IPS DF 19.7 (cell line): ENCODE measurements at regions not wholly inside any gene's neighbourhood (a gene's known extent, or its start where the extent isn't known, plus 50 kb on each side); places are given as distances from the start of the nearest gene placed in this dataset.
"Not testable (repeated sequence)": the region's sequence is repeated elsewhere in the genome, so short reads cannot be mapped to it uniquely, and the experiment has no call there.

ENCODE experiments used
- DNase-seq: peaks from one replicate; pipeline ENCODE4 v3.0.0-alpha.2; 2013; ENCODE audit warnings: low read depth, low spot score

DNA sequence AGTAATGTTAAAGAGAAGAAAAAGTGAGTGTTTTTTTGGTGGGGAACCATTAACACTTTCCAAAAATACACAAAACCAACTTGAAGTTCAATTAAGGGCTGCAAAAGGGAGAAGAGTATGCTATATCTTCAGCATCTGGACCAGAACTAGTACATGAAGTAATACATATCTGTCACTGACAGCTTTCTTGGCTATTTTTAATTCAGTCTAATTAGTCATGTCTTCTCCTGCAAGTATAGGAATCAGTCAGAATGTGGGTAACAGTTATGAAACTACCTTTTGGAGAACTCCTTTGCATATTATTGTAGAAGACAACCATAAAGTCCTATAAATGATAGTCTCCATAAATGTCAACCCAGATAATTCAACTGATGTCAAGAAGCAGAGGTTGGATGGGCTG is 901.2 kb downstream of the TTLL7 start:
- no peak for DNase-seq

DNA sequence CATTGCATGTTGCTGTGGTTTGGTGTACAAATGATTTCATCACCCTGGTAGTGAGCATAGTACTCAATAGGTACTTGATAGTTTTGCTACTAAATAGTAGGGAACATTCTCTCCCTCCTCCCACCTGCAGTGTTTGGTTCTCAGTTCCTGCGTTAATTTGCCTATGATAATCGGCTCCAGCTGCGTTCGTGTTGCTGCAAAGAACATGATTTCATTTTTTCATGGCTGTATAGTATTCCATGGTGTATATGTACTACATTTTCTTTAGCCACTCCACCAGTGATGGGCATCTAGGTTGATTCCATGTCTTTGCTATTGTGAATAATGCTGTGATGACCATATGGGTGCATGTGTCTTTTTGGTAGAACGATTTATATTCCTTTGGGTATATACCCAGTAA is 903.4 kb downstream of the TTLL7 start:
- DNase-seq: no peak

DNA sequence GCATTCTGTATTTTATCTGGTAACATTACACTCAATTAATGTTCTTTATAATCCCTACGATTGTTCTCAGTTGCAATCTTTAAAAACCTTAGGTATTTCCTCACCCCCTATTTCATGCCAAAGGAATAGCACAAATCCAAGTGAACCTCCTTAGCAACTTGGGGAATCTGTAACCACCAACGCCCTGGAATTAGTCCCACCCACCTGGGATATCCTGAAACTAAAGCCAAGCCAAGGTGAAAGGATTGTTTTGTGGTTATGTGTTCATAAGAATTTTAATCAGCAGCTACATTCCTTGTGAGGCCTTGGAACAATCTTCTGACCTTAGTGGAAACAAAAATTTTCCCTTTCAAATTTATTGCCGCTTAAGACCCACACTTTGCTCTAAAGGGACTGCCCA is 908.7 kb downstream of the TTLL7 start:
- no peak for DNase-seq

DNA sequence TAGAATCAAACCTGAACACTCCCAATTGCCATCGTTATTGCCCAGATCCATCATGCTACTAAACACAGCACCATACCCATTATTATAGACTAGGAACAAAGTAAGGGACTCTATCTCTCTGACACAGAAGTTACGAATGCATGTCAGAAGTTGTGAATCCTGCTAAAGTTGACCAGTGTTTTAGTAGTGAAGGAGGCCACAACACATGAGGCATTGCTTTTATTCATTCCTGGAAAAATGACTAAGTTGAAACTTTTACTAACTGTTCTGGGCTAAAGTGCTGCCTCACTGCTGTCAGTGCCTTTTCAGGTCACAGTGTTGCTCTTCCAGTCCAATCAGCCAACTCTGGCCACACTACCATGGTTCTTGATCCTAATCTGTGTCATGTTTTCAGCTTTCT is 911.1 kb downstream of the TTLL7 start:
- no peak for DNase-seq

DNA sequence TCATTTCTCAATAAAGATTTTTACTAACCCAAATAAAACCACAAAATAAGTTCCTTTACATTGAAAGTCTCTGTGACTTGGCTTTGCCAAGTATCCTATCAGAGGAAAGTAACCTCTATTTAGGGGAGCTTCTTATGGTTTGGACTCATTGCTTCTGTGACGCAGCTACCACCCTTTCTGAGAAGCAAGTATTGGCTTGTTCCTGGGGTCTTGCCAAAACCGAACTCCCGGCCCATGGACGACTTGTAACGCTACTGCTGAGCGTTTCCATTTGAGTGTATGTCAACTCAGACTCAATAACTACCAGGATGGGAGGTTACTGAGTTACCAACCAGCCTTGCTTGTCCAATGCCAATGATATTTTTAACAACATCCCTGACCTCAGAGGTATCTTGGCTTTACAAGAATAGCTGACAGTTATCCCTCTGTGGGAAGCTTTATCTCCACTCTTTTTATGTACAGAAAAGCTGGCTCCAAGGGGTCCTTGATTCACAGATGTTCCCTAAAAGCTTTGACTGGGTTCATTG is 911.9 kb downstream of the TTLL7 start:
- DNase-seq: no peak

DNA sequence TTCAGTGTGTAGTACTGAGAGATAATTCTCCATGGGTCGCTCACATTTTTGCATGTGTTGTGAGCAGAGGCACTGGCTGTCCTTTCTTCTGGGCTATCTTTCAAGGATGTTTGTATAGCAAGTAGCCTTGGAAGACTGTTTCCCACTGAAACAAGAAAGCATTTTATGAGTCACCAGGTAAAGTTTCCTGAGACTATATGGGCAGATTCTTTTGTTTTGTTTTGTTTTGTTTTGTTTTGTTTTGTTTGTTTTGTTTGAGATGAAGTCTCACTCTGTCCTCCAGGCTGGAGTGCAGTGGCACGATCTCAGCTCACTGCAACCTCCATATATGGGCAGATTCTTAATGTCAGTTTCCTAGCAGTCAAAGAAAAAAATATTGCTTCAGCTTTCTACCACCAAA is 912.6 kb downstream of the TTLL7 start:
- no peak for DNase-seq

DNA sequence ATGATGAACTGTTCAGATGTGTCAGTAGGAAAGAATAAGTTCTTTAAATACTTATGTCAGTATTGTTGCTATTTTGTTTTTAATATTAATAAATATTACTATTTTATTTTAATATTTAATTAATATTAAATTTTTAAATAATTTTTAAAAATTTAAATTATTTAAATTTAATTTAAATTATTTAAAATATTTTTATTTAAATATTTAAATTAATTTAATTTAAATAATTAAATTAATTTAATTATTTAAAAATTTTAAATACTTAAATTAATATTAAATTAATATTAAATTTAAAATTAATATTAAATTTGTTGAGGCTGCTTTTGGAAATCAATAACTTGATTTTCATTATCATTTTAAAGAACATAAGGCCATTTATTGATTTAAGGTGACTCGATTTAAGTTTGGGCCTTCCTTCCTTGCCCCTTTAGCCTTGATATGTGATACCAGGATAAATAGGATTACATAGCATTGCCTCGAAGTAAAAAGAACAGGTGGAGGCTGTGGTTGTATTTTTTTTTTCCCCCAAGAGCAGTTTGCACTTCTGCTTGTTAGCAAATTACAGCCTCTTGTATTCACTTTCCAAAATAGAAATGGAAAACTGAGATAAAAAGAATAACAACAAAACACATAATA is 915.2 kb downstream of the TTLL7 start:
- no peak for DNase-seq

DNA sequence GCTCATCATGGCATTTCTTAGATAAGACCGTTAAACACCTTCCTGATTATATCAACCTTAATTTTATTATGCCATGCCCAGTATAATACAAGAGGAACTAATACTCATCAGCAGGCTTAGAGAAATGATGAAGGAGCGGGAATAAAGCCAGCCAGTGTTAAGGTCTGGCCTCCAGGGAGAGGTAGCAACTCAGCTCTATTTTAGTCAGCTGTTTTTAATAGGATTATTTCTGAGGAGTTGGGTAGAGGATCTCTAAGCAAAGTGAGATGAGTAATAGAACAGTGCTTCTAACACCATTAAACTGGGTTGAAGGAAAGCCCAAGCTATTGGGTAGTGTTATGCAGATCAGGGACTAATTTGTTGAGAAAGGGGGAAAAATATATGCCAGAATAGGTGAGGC is 921.5 kb downstream of the TTLL7 start:
- DNase-seq: no peak

DNA sequence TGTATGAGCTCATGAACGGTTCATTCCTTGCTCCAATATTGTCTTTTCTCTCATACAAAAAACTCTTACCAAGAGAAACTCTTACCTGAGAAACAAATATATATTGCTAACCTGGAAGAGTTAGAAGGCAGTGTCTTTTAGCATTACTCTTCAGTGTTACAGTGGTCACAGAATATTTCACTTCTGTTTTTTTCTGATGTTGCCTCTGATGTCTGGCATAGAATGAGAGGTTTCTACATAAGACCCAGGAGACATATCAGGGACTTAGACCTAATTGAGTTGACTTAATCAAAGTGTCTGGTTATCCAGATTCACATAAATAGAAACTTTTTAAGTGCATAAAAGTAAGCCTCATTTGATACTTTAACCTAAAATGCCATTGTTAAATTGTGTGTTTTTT is 923.8 kb downstream of the TTLL7 start:
- DNase-seq: no peak

DNA sequence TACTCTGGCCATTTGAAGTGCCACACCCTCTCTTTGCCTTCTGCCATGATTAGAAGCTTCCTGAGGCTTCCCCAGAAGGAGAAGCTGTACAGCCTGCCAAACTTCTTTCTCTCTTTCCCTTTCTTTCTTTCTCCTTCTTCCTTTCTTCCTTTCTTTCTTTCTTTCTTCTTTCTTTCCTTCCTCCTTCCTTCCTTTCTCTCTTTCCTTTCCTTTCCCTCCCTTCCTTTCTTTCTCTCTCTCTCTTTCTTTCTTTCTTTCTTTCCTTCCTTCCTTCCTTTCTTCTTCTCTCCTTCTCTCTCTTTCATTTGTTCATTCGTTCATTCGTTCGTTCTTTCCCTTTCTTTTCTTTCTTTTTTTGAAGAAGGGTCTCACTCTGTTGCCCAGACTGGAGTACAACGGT is 931.0 kb downstream of the TTLL7 start:
- no peak for DNase-seq

DNA sequence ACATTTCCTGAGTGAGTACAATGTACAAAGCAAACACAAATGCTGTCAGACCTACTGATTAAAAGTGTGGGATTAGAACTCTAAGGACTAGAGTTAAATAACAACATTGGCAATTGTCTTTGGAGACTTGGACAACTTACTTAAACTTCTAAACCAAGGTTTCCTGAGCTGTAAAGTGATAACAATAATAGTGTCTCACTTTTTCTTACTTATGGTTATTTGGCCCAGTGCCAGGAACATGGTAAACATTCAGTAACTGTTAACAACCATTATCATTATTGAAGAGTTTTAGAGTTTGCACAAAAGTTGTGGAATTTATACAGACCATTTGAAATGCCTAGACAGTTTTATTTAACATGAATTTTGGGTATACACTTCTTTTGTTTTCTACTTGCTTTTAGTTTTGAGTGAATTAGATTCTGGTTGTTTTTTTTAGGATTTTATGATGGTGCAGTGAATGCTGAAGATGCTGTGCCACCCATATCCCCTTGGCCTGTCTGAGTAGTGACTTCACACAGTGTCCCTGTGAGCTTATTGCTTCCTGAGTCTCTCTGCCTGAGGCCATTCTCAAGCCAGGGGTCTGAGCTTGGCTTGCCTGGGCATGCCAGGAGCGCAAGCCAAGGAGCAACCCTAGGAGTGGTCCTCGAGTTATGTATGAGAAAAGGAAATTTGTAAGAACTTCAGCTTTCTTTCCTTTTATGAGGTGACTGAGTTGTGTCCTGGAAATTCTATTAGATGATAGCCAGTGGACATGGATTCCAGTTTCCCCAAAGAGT is 932.8 kb downstream of the TTLL7 start:
- DNase-seq: no peak

DNA sequence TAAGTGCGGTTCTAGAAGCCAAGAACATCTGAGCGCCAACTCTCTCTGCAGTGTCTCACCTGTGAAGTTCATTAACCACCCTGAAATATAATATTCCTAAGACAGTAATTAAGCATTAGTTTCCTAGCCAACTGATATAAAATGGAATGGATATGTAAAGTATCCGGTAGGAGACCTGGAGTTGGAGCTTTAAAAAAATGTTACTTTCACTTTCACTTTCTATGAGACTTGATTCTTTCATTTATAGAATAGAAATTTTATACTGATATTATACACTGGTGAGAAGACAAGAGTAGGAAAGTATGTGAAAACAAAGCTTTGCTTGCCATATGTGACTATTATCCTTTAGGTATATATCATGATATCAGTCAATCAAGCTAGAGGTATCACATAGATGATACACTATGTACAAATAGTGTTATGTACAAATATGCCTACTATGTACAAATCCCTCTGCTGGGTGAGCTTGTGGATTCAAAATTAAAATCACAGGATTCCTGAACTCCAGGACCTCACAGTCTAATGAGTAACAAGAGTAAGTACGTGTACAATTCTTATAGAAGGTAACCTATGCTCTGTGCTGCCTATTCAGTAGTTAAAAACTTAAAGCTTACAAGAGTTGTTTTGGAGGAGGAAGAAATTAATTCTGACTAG is 934.2 kb downstream of the TTLL7 start:
- DNase-seq: no peak

DNA sequence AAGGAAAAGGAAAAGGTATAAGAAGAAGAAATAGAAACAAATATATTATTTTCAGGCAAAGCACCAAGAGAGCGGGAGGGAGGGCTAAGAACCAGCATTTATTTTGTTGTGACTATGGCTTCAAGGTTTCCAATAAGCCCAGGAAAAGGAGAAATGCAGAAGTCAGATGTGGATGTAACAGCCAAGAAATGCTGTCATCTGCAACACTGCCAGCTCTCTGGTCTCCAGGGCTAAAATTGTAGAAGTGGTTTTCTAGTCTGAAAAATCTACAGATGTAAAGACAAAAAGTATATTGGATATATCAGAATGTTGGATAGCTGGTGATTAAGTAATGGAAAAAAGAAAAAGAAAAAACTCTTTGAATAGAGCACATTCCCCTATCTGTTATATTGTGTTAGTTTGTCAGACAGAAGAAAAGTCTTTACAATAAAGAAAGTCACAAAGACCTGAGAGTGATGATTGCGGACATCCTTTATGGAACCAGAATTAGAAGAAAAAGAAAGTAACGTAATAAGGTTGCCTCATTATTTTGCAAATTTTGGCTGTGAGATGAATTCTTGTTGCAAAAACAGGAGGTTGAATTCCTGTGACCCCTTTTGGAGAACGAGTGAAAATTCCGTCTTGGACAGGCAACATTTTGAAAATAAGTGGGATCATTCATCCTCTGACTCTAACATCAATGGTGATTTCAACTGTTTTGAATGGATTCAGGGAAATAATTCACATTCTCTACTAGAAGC is 938.1 kb downstream of the TTLL7 start:
- DNase-seq: no peak

DNA sequence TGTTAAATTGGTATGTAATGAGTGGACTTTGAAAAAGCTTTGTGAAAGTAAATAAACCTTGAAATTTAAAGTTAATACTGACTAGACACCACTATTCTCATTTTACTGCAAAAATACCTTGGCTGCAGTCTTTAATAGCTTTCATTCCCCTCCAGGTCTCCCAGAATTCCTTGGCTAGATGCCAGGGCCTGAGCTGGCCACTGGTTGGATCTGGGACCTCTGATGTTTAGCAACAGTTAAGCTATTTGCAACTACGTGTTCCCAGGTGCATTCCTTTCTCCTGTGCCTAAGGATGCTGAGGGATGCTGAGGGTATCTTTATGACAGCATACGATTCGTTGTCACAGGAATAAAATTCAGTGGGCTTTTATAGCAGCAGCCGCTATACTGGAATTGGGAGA is 938.7 kb downstream of the TTLL7 start:
- no peak for DNase-seq

DNA sequence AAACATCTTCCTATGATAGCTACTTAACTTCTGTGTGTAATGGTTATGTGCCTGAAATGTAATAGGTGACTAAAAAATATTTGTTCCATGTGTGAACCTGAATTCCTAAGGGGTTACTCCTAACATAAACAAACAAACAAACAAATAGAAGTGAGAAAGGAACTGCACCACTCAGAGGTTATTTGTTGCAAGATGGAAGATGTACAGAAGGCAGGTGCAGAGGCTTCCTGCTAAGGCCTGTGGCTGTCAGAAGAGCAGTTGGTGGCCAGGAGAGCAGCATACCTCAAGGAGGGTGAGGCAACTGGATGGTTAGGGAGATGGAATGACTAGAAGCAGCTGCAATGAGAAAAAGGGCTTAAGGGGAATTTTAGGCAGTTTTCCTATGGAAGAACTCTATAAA is 940.6 kb downstream of the TTLL7 start:
- DNase-seq: no peak

DNA sequence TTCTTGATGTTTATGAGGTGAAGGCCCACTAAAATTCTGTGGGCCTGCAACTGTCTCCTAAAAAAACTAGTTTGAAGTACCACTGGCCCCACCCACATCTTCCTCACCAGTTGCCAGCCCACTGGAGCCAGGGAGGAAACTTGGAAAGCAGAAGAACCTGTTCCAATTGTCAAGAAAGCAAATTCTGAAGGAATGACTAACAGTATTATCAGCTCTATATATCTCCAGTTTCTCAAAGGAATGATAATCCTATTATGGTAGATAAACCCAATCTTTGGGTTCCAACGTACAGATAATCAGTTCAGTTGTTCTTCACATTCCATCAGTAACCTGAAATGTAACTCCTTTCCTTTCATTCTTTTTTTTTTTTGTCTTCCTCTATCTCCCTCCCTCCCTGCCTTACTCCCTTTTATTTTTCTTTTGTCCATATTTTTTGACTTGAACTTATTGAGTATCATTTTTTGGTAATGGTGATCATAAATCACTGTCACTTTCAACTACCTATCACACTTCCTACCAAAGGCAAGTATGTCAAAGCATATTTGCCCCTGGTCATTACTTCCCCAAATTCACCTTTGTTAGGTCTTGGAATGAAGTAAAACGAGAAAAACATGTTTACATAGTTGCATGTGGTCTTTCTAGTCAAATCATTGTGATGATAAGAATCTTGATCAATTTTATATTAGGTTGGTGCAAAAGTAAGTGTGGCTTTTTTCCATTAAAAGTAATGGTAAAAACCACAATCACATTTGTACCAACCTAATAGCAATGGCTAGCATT is 943.4 kb downstream of the TTLL7 start:
- no peak for DNase-seq

DNA sequence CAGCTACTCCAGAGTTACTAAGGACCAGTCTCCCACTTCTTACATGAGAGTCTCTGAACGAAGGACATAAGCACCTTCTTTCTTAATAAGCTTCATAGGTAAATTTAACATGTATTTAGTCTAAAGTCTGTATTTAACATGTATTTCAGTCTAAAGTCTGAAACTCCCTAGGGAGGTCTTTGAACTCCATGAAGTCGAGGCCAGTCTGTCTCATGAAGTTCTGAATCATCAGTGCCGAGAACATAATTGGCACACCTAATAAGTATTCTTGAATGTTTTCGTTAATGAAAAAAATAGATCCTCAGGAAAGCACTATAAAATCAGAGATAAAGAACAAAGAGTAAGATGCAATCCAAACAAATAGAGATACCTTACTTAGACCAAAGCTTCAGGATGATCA is 945.5 kb downstream of the TTLL7 start:
- DNase-seq: no peak

DNA sequence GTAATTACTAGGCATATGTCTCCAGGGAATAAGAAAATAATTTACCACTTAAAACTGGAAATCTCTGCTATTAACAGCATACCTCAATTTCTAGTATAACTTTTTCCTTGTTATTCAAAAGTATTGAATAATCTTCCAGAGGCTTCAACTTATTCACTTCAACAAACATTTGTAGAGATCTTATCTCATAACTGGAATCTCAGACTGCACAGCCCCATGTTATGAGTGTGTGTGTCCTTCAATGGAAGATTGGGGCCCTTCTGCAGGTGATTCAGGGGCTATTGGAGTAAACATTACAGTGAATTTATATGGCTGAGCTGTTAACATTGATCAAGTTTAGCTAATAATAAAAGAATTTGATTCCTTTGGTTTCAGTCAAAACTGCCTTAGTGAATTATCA is 946.1 kb downstream of the TTLL7 start:
- DNase-seq: no peak

DNA sequence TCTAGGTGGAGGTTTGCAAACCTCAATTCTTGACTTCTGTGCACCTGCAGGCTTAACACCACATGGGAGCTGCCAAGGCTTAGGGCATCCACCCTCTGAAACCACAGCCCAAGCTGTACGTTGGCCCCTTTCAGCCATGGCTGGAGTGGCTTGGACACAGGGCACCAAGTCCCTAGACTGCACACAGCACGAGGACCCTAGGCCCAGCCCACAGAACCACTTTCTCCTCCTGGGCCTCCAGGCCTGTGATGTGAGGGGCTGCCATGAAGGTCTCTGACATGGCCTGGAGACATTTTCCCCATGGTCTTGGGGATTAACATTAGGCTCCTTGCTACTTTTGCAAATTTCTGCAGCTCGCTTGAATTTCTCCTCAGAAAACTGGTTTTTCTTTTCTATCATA is 947.9 kb downstream of the TTLL7 start:
- not testable (repeated sequence) for DNase-seq

DNA sequence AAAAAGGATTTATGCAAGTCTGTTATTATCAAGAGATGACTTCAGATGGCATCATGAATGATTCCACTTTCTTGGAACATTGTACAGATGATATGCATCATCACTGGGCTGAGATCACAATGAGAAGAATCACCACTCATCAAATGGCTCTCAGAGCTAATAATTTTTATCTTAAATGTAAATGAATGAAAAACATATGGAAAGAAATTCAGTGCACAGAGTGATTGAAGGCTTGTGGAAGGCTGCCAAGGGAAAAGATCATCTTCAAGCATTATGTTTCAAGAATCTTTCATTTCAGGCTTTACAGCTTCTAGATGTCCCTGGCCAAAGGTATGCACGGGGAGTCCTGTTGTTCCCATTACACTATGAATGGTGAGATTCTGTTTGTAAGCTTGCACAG is 955.7 kb downstream of the TTLL7 start:
- no peak for DNase-seq

DNA sequence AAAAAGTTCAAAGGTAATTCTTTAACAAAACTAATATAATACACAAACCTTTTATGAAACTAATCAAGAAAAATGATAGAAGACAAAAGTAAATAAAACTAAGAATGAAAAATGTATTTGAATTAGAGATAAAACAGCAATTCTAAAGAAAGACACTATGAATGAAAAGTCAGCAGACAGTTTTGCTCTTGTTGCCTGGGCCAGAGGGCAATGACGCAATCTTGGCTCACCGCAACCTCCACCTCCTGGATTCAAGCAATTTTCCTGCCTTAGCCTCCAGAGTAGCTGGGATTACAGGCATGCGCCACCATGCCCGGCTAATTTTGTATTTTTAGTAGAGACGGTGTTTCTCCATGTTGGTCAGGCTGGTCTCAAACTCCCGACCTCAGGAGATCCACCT is 959.8 kb downstream of the TTLL7 start:
- not testable (repeated sequence) for DNase-seq
